ENCODE measurements at regions not wholly inside any gene's neighbourhood (a gene's known extent, or its start where the extent isn't known, plus 50 kb on each side); places are given as distances from the start of the nearest gene placed in this dataset.
"Not testable (repeated sequence)": the region's sequence is repeated elsewhere in the genome, so short reads cannot be mapped to it uniquely, and the experiment has no call there.

DNA sequence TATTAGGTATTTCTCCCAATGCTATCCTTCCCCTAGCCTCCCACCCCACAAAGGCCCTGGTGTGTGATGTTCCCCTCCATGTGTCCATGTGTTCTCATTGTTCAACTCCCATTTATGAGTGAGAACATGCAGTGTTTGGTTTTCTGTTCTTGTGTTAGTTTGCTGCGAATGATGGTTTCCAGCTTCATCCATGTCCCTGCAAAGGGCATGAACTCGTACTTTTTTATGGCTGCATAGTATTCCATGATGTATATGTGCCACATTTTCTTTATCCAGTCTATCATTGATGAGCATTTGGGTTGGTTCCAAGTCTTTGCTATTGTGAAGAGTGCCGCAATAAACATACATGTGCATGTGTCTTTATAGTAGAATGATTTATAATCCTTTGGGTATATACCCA, 309.9 kb downstream of the PHF14 start:
- H3K4me3 ChIP-seq (replicated peaks in 1 of 3; ENCODE audit: insufficient read depth in 1 of 3, low read depth in 1 of 3, low read length in 3 of 3); H2AFZ ChIP-seq (ENCODE audit: low read depth, low read length); H3K79me2 ChIP-seq (ENCODE audit: control insufficient read depth, insufficient read depth, low read length); H3K36me3 ChIP-seq (ENCODE audit: control insufficient read depth in 2 of 2, extremely low read depth in 1 of 2, insufficient read depth in 2 of 2, low read length in 2 of 2); H3K9me1 ChIP-seq (replicated peaks; ENCODE audit: control insufficient read depth, extremely low read depth, insufficient read depth, low read length); H3K4me2 ChIP-seq (ENCODE audit: insufficient read depth, low read length); H4K20me1 ChIP-seq (replicated peaks; ENCODE audit: control insufficient read depth, extremely low read depth, insufficient read depth, low read length); H3K9me3 ChIP-seq (replicated peaks; ENCODE audit: control insufficient read depth, insufficient read depth, low read length); H3K27me3 ChIP-seq (ENCODE audit: control insufficient read depth in 2 of 2, insufficient read depth in 2 of 2, low read length in 2 of 2); DNase-seq (ENCODE audit: low read depth, low spot score); H3K4me1 ChIP-seq (ENCODE audit: control insufficient read depth, extremely low read depth, insufficient read depth, low read length); dilution Hi-C loops (cut with MboI; ENCODE audit: extremely low pct_ligation_motif_present, low sequenced_read_pairs); BruUV-seq (replicated peaks); CTCF ChIA-PET; intact Hi-C loops (cut with micrococcal nuclease); POLR2A ChIA-PET; H3K27ac ChIP-seq (ENCODE audit: insufficient read depth, low read depth, low read length); FAIRE-seq; H3K9ac ChIP-seq (replicated peaks; ENCODE audit: extremely low read depth, insufficient read depth, low read length): not testable (repeated sequence)

- Histone ChIP-seq H3K9me1 (replicated peaks; ENCODE audit: control insufficient read depth, extremely low read depth, insufficient read depth, low read length) (no peaks in the 10 kb centered on the region), H3K4me2 (ENCODE audit: insufficient read depth, low read length) (no peak overlapping the region), H3K9me3 (replicated peaks; ENCODE audit: control insufficient read depth, insufficient read depth, low read length) (no peaks in the 10 kb centered on the region), H3K9ac (replicated peaks; ENCODE audit: extremely low read depth, insufficient read depth, low read length) (no peak overlapping the region), H3K4me3 (replicated peaks in 1 of 3; ENCODE audit: insufficient read depth in 1 of 3, low read depth in 1 of 3, low read length in 3 of 3) (no peak overlapping the region), H2AFZ (ENCODE audit: low read depth, low read length) (no peak overlapping the region), H3K4me1 (ENCODE audit: control insufficient read depth, extremely low read depth, insufficient read depth, low read length) (no peaks in the 10 kb centered on the region), H3K36me3 (ENCODE audit: control insufficient read depth in 2 of 2, extremely low read depth in 1 of 2, insufficient read depth in 2 of 2, low read length in 2 of 2) (no peaks in the 10 kb centered on the region), H4K20me1 (replicated peaks; ENCODE audit: control insufficient read depth, extremely low read depth, insufficient read depth, low read length) (no peaks in the 10 kb centered on the region), H3K79me2 (ENCODE audit: control insufficient read depth, insufficient read depth, low read length) (no peaks in the 10 kb centered on the region), H3K27me3 (ENCODE audit: control insufficient read depth in 2 of 2, insufficient read depth in 2 of 2, low read length in 2 of 2) (no peaks in the 10 kb centered on the region), H3K27ac (ENCODE audit: insufficient read depth, low read depth, low read length) (no peak overlapping the region)
- intact Hi-C loops (cut with micrococcal nuclease) (no loop called here), dilution Hi-C loops (cut with MboI; ENCODE audit: extremely low pct_ligation_motif_present, low sequenced_read_pairs) (no loop called here)
- CTCF ChIA-PET: no interaction called here
- POLR2A ChIA-PET: no interaction called here
- no TSS peak for BruUV-seq (replicated peaks)
- TF ChIP-seq POLR2A (IDR thresholded peaks at IDR 0.05; ENCODE audit: low read depth, low read length): no peak
- FAIRE-seq (no peak), DNase-seq (ENCODE audit: low read depth, low spot score) (no peak)
Measured at GRCh38 chr7:11290863-11291262, 317.2 kb downstream of the PHF14 start.

GRCh38 chr7:11294218-11294617, 320.5 kb downstream of the PHF14 start:
- Histone ChIP-seq H3K4me3 (replicated peaks in 1 of 3; ENCODE audit: insufficient read depth in 1 of 3, low read depth in 1 of 3, low read length in 3 of 3) (no peak overlapping the region), H4K20me1 (replicated peaks; ENCODE audit: control insufficient read depth, extremely low read depth, insufficient read depth, low read length) (no peaks in the 10 kb centered on the region), H3K9me1 (replicated peaks; ENCODE audit: control insufficient read depth, extremely low read depth, insufficient read depth, low read length) (no peaks in the 10 kb centered on the region), H3K79me2 (ENCODE audit: control insufficient read depth, insufficient read depth, low read length) (no peaks in the 10 kb centered on the region), H3K27ac (ENCODE audit: insufficient read depth, low read depth, low read length) (no peak overlapping the region), H3K4me2 (ENCODE audit: insufficient read depth, low read length) (no peak overlapping the region), H3K4me1 (ENCODE audit: control insufficient read depth, extremely low read depth, insufficient read depth, low read length) (no peaks in the 10 kb centered on the region), H3K27me3 (ENCODE audit: control insufficient read depth in 2 of 2, insufficient read depth in 2 of 2, low read length in 2 of 2) (no peaks in the 10 kb centered on the region), H3K9ac (replicated peaks; ENCODE audit: extremely low read depth, insufficient read depth, low read length) (no peak overlapping the region), H3K36me3 (ENCODE audit: control insufficient read depth in 2 of 2, extremely low read depth in 1 of 2, insufficient read depth in 2 of 2, low read length in 2 of 2) (no peaks in the 10 kb centered on the region), H2AFZ (ENCODE audit: low read depth, low read length) (no peak overlapping the region), H3K9me3 (replicated peaks; ENCODE audit: control insufficient read depth, insufficient read depth, low read length) (no peaks in the 10 kb centered on the region)
- POLR2A ChIA-PET: no interaction called here
- CTCF ChIA-PET: no interaction called here
- no TSS peak for BruUV-seq (replicated peaks)
- intact Hi-C loops (cut with micrococcal nuclease): no loop called here
- no peak for DNase-seq (ENCODE audit: low read depth, low spot score)
- no peak for FAIRE-seq
- dilution Hi-C loops (cut with MboI; ENCODE audit: extremely low pct_ligation_motif_present, low sequenced_read_pairs): no loop called here
- TF ChIP-seq MYC (IDR thresholded peaks at IDR 0.05; ENCODE audit: low read depth, low read length) (no peak), CTCF (IDR thresholded peaks at IDR 0.05; ENCODE audit: extremely low read depth in 1 of 2, insufficient read depth in 1 of 2, low read depth in 1 of 2, low read length in 2 of 2) (no peak), POLR2AphosphoS5 (IDR thresholded peaks at IDR 0.05; ENCODE audit: insufficient read depth, low read depth, low read length) (no peak), POLR2A (IDR thresholded peaks at IDR 0.05; ENCODE audit: low read depth, low read length) (no peak), JUN (IDR thresholded peaks at IDR 0.05; ENCODE audit: borderline replicate concordance, insufficient read depth, insufficient read length, low read depth) (no peak), EZH2 (IDR thresholded peaks at IDR 0.05; ENCODE audit: borderline replicate concordance, low read depth, low read length, severe bottlenecking) (no peak), FOS (IDR thresholded peaks at IDR 0.05; ENCODE audit: borderline replicate concordance, insufficient read depth, low read length) (no peak), GATA2 (IDR thresholded peaks at IDR 0.05; ENCODE audit: insufficient read depth, insufficient read length, low read depth, low read length) (no peak), MAX (IDR thresholded peaks at IDR 0.05; ENCODE audit: insufficient read depth, insufficient read length) (no peak)

Data from endothelial cell of umbilical vein (primary cell).